Neural cell (in vitro differentiated cells): ENCODE measurements at regions not wholly inside any gene's neighbourhood (a gene's known extent, or its start where the extent isn't known, plus 50 kb on each side); places are given as distances from the start of the nearest gene placed in this dataset.

Experiments
- H2AFZ ChIP-seq: fragments of 200-600, 300-800 bp; sonication (generic), shearing (Covaris generic); 2 replicates; pipeline ENCODE4 v1.6.0; 2014; ENCODE audit warnings: low read depth, mild to moderate bottlenecking, antibody characterized with exemption, low read length, moderate library complexity
- H3F3A ChIP-seq: fragments of 200-600 bp; shearing (Covaris generic); 2 replicates; pipeline ENCODE4 v1.6.1; 2016; ENCODE audit warnings: mild to moderate bottlenecking, moderate library complexity, mixed read lengths, antibody characterized with exemption, low read length; ENCODE audit not compliant: insufficient read depth, poor library complexity, severe bottlenecking
- H3K27ac ChIP-seq: fragments of 200-600, 300-800 bp; sonication (generic), shearing (Covaris generic); 2 replicates; pipeline ENCODE4 v1.5.1; 2014; ENCODE audit warnings: mild to moderate bottlenecking, low read length, moderate library complexity
- H3K27me3 ChIP-seq: fragments of 300-800, 200-600 bp; sonication (generic), shearing (Covaris generic); 2 replicates; pipeline ENCODE4 v1.6.0; 2014; ENCODE audit warnings: mild to moderate bottlenecking, low read depth, low read length, moderate library complexity; ENCODE audit not compliant: insufficient read depth
- H3K36me3 ChIP-seq: fragments of 300-800, 200-600 bp; sonication (generic), shearing (Covaris generic); 2 replicates; pipeline ENCODE4 v1.5.1; 2014; ENCODE audit warnings: mild to moderate bottlenecking, antibody characterized with exemption, low read length, moderate library complexity; ENCODE audit not compliant: insufficient read depth
- H3K4me2 ChIP-seq: fragments of 300-800, 200-600 bp; sonication (generic), shearing (Covaris generic); 2 replicates; pipeline ENCODE4 v1.6.0; 2014; ENCODE audit warnings: mild to moderate bottlenecking, low read length
- H3K4me3 ChIP-seq: fragments of 300-800, 200-600 bp; sonication (generic), shearing (Covaris generic); 2 replicates; pipeline ENCODE4 v1.5.1; 2014; ENCODE audit warnings: mild to moderate bottlenecking, low read length, moderate library complexity
- H3K79me2 ChIP-seq: fragments of 200-600 bp; shearing (Covaris generic); replicated peaks from 2 replicates; pipeline ENCODE4 v1.6.0; 2014; ENCODE audit warnings: mild to moderate bottlenecking, low read length, moderate library complexity; ENCODE audit not compliant: insufficient read depth
- H3K9ac ChIP-seq: fragments of 300-800, 200-600 bp; sonication (generic), shearing (Covaris generic); 2 replicates; pipeline ENCODE4 v1.6.1; 2016; ENCODE audit warnings: mild to moderate bottlenecking, low read length, mixed read lengths
- H3K9me2 ChIP-seq: fragments of 200-600 bp; shearing (Covaris generic); 2 replicates; pipeline ENCODE4 v1.6.1; 2016; ENCODE audit warnings: mild to moderate bottlenecking, low read length, mixed read lengths; ENCODE audit not compliant: insufficient read depth
- H3K9me3 ChIP-seq: fragments of 200-600, 300-800 bp; sonication (generic), shearing (Covaris generic); 2 replicates; pipeline ENCODE4 v1.6.1; 2016; ENCODE audit warnings: mild to moderate bottlenecking, mixed run types, low read length, moderate library complexity, mixed read lengths
- H4K20me1 ChIP-seq: fragments of 200-600 bp; shearing (Covaris generic); 2 replicates; pipeline ENCODE4 v1.6.1; 2016; ENCODE audit warnings: mild to moderate bottlenecking, mixed run types; ENCODE audit not compliant: insufficient read depth
- CTCF ChIP-seq: fragments of 450-650 bp; IDR thresholded peaks from 2 replicates; pipeline ENCODE4 v1.5.1; 2014; ENCODE audit warnings: antibody characterized with exemption, mild to moderate bottlenecking, moderate library complexity; ENCODE audit not compliant: poor library complexity, severe bottlenecking
- EP300 ChIP-seq: fragments of 450-650 bp; conservative IDR thresholded peaks from 2 replicates; pipeline ENCODE4 v1.6.1; 2014; ENCODE audit warnings: antibody characterized with exemption, mild to moderate bottlenecking, moderate library complexity; ENCODE audit not compliant: poor library complexity, severe bottlenecking
- EZH2 ChIP-seq: fragments of 200-600, 300-800 bp; shearing (Covaris generic), sonication (generic); IDR thresholded peaks from 2 replicates; pipeline ENCODE4 v1.6.1; 2014; ENCODE audit warnings: antibody characterized with exemption, low read length, borderline replicate concordance, mild to moderate bottlenecking; ENCODE audit not compliant: insufficient read depth, poor library complexity, severe bottlenecking
- MXI1 ChIP-seq: fragments of 450-650 bp; conservative IDR thresholded peaks from 2 replicates; pipeline ENCODE4 v1.6.1; 2014; ENCODE audit warnings: antibody characterized with exemption, mild to moderate bottlenecking; ENCODE audit not compliant: poor library complexity, severe bottlenecking
- POLR2AphosphoS5 ChIP-seq: IDR thresholded peaks from 2 replicates; pipeline ENCODE4 v1.6.1; 2012
- RAD21 ChIP-seq: fragments of 450-650 bp; conservative IDR thresholded peaks from 2 replicates; pipeline ENCODE4 v1.6.1; 2014; ENCODE audit warnings: antibody characterized with exemption, mild to moderate bottlenecking, moderate library complexity
- REST ChIP-seq: IDR thresholded peaks from 2 replicates; pipeline ENCODE4 v1.6.1; 2012; ENCODE audit warnings: borderline replicate concordance
- SMC3 ChIP-seq: fragments of 450-650 bp; conservative IDR thresholded peaks from 2 replicates; pipeline ENCODE4 v1.6.1; 2014; ENCODE audit warnings: antibody characterized with exemption, mild to moderate bottlenecking, moderate library complexity; ENCODE audit not compliant: poor library complexity
- TAF1 ChIP-seq: IDR thresholded peaks from 2 replicates; pipeline ENCODE4 v1.6.1; 2012; ENCODE audit warnings: low read depth

- Histone ChIP-seq H3K27me3 (no peaks in the 10 kb centered on the region), H3K79me2 (no peaks in the 10 kb centered on the region), H3K4me2 (no peak overlapping the region), H2AFZ (no peak overlapping the region), H3K9ac (no peak overlapping the region), H3K9me2 (no peaks in the 10 kb centered on the region), H3K36me3 (no peaks in the 10 kb centered on the region), H3K9me3 (no peaks in the 10 kb centered on the region), H3K27ac (no peak overlapping the region), H3K4me3 (no peak overlapping the region), H4K20me1 (no peaks in the 10 kb centered on the region), H3F3A (no peaks in the 10 kb centered on the region)
- TF ChIP-seq POLR2AphosphoS5, result no peak
- TF ChIP-seq TAF1, result no peak
- no peak for TF ChIP-seq REST
- no peak for TF ChIP-seq RAD21
- no peak for TF ChIP-seq EZH2
- no peak for TF ChIP-seq EP300
- TF ChIP-seq MXI1, result no peak
- no peak for TF ChIP-seq CTCF
- no peak for TF ChIP-seq SMC3
Measured at GRCh38 chr4:187027272-187027671, 303.6 kb upstream of the FAT1 start.

GRCh38 chr4:187042251-187042650 is 318.6 kb upstream of the FAT1 start:
- Histone ChIP-seq H3K9me3 (no peaks in the 10 kb centered on the region), H4K20me1 (no peaks in the 10 kb centered on the region), H3K4me2 (no peak overlapping the region), H3K36me3 (no peaks in the 10 kb centered on the region), H3K4me3 (no peak overlapping the region), H3K27me3 (no peaks in the 10 kb centered on the region), H2AFZ (no peak overlapping the region), H3K27ac (no peak overlapping the region), H3K79me2 (no peaks in the 10 kb centered on the region), H3K9ac (no peak overlapping the region), H3F3A (no peaks in the 10 kb centered on the region), H3K9me2 (no peaks in the 10 kb centered on the region)
- TF ChIP-seq REST, result no peak
- TF ChIP-seq SMC3, result no peak
- TF ChIP-seq MXI1, result no peak
- no peak for TF ChIP-seq CTCF
- no peak for TF ChIP-seq EZH2
- no peak for TF ChIP-seq EP300
- TF ChIP-seq TAF1, result no peak
- no peak for TF ChIP-seq RAD21
- no peak for TF ChIP-seq POLR2AphosphoS5
